CD14-positive monocyte (primary cell): ENCODE measurements at regions not wholly inside any gene's neighbourhood (a gene's known extent, or its start where the extent isn't known, plus 50 kb on each side); places are given as distances from the start of the nearest gene placed in this dataset.

Experiments used
- DNase-seq, 3 donors: peaks; one replicate each; pipeline ENCODE4 v3.0.0-alpha.2; 2011 to 2022
- H2AFZ ChIP-seq: 2 replicates; pipeline ENCODE4 v1.6.0; 2012; ENCODE audit warnings: mild to moderate bottlenecking, low read depth, low read length, inconsistent platforms; ENCODE audit not compliant: insufficient read depth, poor library complexity, severe bottlenecking
- H3K27ac ChIP-seq, 2 donors: 1 replicate in 1 of 2; 2 replicates in 1 of 2; pipeline ENCODE4 v1.5.1; 2012 to 2013; ENCODE audit warnings: low read length in 2 of 2, control low read depth in 1 of 2, inconsistent platforms in 1 of 2, low read depth in 1 of 2, mild to moderate bottlenecking in 1 of 2
- H3K27me3 ChIP-seq, 2 donors: one replicate each; pipeline versions ENCODE4 v1.6.0 to v1.6.1; 2011 to 2013; ENCODE audit warnings: low read length in 2 of 2; ENCODE audit not compliant: control insufficient read depth in 2 of 2, insufficient read depth in 2 of 2
- H3K36me3 ChIP-seq, 2 donors: replicated peaks in 1 of 2; 1 replicate in 1 of 2; 2 replicates in 1 of 2; pipeline versions ENCODE4 v1.5.1 to v1.6.1; 2012 to 2013; ENCODE audit warnings: low read length in 2 of 2, control low read depth in 1 of 2, inconsistent platforms in 1 of 2, mild to moderate bottlenecking in 1 of 2; ENCODE audit not compliant: insufficient read depth in 2 of 2, control insufficient read depth in 1 of 2
- H3K4me1 ChIP-seq, 2 donors: 1 replicate in 1 of 2; 2 replicates in 1 of 2; pipeline versions ENCODE4 v1.5.1 to v1.6.1; 2012 to 2013; ENCODE audit warnings: low read length in 2 of 2, control low read depth in 1 of 2, inconsistent platforms in 1 of 2, mild to moderate bottlenecking in 1 of 2, moderate library complexity in 1 of 2; ENCODE audit not compliant: insufficient read depth in 2 of 2, control insufficient read depth in 1 of 2
- H3K4me2 ChIP-seq: replicated peaks from 2 replicates; pipeline ENCODE3; 2012; ENCODE audit warnings: low read length, moderate library complexity, mild to moderate bottlenecking; ENCODE audit not compliant: poor library complexity, severe bottlenecking; ENCODE audit errors: extremely low read depth
- H3K4me3 ChIP-seq, 3 experiments: fragments of 200-600 bp in 1 of 3; sonication (generic) in 1 of 3; replicated peaks in 1 of 3; 1 replicate in 2 of 3; 2 replicates in 1 of 3; pipeline ENCODE4 v1.5.1; 2011 to 2013; ENCODE audit warnings: low read length in 3 of 3, mild to moderate bottlenecking in 3 of 3, control low read depth in 2 of 3, low read depth in 2 of 3, inconsistent platforms in 1 of 3, moderate library complexity in 1 of 3
- H3K79me2 ChIP-seq: 2 replicates; pipeline ENCODE4 v1.6.0; 2012; ENCODE audit warnings: mild to moderate bottlenecking, control low read depth, inconsistent platforms, low read length, moderate library complexity; ENCODE audit not compliant: insufficient read depth
- H3K9ac ChIP-seq: 2 replicates; pipeline ENCODE4 v1.6.0; 2017; ENCODE audit warnings: low read length, mild to moderate bottlenecking; ENCODE audit not compliant: insufficient read depth, poor library complexity, severe bottlenecking
- H3K9me3 ChIP-seq, 2 donors: replicated peaks in 1 of 2; 1 replicate in 1 of 2; 2 replicates in 1 of 2; pipeline versions ENCODE4 v1.5.1 to v1.6.1; 2012 to 2013; ENCODE audit warnings: low read length in 2 of 2, control low read depth in 1 of 2; ENCODE audit not compliant: control insufficient read depth in 1 of 2, insufficient read depth in 1 of 2
- H4K20me1 ChIP-seq: 2 replicates; pipeline ENCODE4 v1.6.0; 2012; ENCODE audit warnings: mild to moderate bottlenecking, low read length, control low read depth, moderate library complexity; ENCODE audit not compliant: insufficient read depth
- H3K27ac Mint-ChIP-seq, 7 donors: one replicate each; pipeline ENCODE4 v1.8.0; 2020; ENCODE audit warnings: mild to moderate bottlenecking in 7 of 7, mixed read lengths in 7 of 7, moderate library complexity in 6 of 7, inconsistent platforms in 2 of 7
- H3K27me3 Mint-ChIP-seq, 3 donors: one replicate each; pipeline ENCODE4 v1.8.0; 2021 to 2022; ENCODE audit warnings: low read depth in 3 of 3, mild to moderate bottlenecking in 3 of 3, mixed read lengths in 3 of 3, moderate library complexity in 3 of 3, inconsistent platforms in 1 of 3
- H3K36me3 Mint-ChIP-seq, 2 donors: one replicate each; pipeline ENCODE4 v1.8.0; 2020; ENCODE audit warnings: mixed read lengths in 2 of 2, inconsistent platforms in 1 of 2, mild to moderate bottlenecking in 1 of 2
- H3K4me1 Mint-ChIP-seq: one replicate; pipeline ENCODE4 v1.8.0; 2020; ENCODE audit warnings: mild to moderate bottlenecking, mixed read lengths
- H3K4me3 Mint-ChIP-seq, 2 donors: one replicate each; pipeline ENCODE4 v1.8.0; 2020; ENCODE audit warnings: mild to moderate bottlenecking in 2 of 2, mixed read lengths in 2 of 2, moderate library complexity in 1 of 2
- H3K9me3 Mint-ChIP-seq, 7 donors: one replicate each; pipeline ENCODE4 v1.8.0; 2020 to 2022; ENCODE audit warnings: mixed read lengths in 7 of 7, mild to moderate bottlenecking in 6 of 7, moderate library complexity in 6 of 7, inconsistent platforms in 2 of 7
- WGBS: methylation state at CpG from one replicate; pipeline ENCODE4 v1.1.5; 2013; ENCODE audit warnings: missing lambda C conversion rate; ENCODE audit not compliant: insufficient coverage; 5-methylcytosine and 5-hydroxymethylcytosine counted together
- intact Hi-C, 2 donors: fragments of 100-400 bp; cut with micrococcal nuclease; formaldehyde crosslinking; loops; one replicate each; pipeline versions ENCODE4 v1.15.0 to v1.15.1; 2023
- TF ChIP-seq, protein P1 (sequence below): fragments of 200-600 bp; IDR thresholded peaks from one replicate; pipeline ENCODE4 v1.8.0; 2022; ENCODE audit warnings: antibody characterized with exemption, mild to moderate bottlenecking

DNA sequence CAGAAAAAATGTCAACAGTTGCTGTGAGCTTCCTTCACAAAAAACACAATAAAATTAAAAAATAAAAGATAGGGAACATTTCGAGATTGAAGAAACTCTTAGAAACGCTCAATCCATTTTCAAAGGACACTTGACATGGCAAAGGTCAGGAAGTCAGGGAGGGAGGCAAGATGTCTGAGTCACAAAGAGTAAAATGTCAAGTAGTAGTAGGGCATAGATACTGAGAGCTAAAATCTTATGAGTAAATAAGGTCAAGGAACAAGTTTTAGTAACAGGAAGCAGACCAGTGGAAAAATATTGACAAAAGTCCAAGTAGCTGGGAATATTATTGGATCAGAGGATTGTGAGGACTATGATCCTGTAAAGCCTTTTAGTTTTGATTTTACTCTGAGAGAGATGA is 495.6 kb downstream of the TMX3 start:
- 100% methylated on average over 2 of the region's 2 CpGs for WGBS
- intact Hi-C loops: no loop called here
- H3K27ac ChIP-seq: no peak overlapping the region

DNA sequence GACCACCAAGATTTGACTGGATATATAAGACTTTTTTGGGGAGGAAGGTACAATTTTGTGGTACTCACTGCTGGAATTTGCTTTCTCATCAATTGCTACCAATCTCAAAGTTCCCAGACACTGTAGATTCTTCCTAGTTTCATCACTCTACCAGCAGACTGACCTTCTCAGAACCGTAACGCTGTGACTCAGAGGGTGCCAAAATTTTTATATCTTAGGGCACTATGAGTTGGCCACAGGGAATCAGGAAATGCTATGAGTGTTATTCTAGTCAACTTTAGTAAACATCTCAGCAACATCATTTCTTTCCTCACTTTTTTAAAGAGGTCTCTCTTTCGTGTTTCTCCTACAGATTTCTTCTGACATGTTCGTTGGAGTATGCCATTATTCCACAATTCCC is 499.0 kb downstream of the TMX3 start:
- peaks cover 0 to 9% (median 0%) of the 10 kb centered on the region in 7 donors for H3K9me3 Mint-ChIP-seq
- intact Hi-C loops: no loop called here
- H2AFZ ChIP-seq: no peak overlapping the region

More for the DNA sequence above, 495.6 kb downstream of the TMX3 start:
- H3K4me1 Mint-ChIP-seq: no peaks in the 10 kb centered on the region
- H3K9ac ChIP-seq: no peak overlapping the region
- H3K9me3 Mint-ChIP-seq: peaks cover 0 to 9% (median 0%) of the 10 kb centered on the region in 7 donors
- no peaks in the 10 kb centered on the region for H3K36me3 ChIP-seq
- no peaks in the 10 kb centered on the region for H4K20me1 ChIP-seq
- no peak overlapping the region for H3K4me3 Mint-ChIP-seq
- no peaks in the 10 kb centered on the region for H3K27me3 ChIP-seq
- H2AFZ ChIP-seq: no peak overlapping the region
- no peak overlapping the region for H3K4me2 ChIP-seq
- H3K27ac Mint-ChIP-seq: no peak overlapping the region
- no peak for DNase-seq
- TF ChIP-seq, protein P1, sequence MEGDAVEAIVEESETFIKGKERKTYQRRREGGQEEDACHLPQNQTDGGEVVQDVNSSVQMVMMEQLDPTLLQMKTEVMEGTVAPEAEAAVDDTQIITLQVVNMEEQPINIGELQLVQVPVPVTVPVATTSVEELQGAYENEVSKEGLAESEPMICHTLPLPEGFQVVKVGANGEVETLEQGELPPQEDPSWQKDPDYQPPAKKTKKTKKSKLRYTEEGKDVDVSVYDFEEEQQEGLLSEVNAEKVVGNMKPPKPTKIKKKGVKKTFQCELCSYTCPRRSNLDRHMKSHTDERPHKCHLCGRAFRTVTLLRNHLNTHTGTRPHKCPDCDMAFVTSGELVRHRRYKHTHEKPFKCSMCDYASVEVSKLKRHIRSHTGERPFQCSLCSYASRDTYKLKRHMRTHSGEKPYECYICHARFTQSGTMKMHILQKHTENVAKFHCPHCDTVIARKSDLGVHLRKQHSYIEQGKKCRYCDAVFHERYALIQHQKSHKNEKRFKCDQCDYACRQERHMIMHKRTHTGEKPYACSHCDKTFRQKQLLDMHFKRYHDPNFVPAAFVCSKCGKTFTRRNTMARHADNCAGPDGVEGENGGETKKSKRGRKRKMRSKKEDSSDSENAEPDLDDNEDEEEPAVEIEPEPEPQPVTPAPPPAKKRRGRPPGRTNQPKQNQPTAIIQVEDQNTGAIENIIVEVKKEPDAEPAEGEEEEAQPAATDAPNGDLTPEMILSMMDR: no peak
- H3K9me3 ChIP-seq: no peaks in the 10 kb centered on the region
- H3K36me3 Mint-ChIP-seq: no peaks in the 10 kb centered on the region
- H3K4me1 ChIP-seq: no peaks in the 10 kb centered on the region
- H3K4me3 ChIP-seq: no peak overlapping the region
- H3K79me2 ChIP-seq: no peaks in the 10 kb centered on the region
- H3K27me3 Mint-ChIP-seq: peaks cover 0 to 2% (median 0%) of the 10 kb centered on the region in 3 donors

More for the DNA sequence above, 499.0 kb downstream of the TMX3 start:
- TF ChIP-seq, protein P1: no peak
- DNase-seq: no peak
- H3K27ac ChIP-seq: no peak overlapping the region
- H3K9ac ChIP-seq: no peak overlapping the region
- H3K4me1 ChIP-seq: no peaks in the 10 kb centered on the region
- no CpG with 5 or more reads among the region's 4 CpGs for WGBS
- no peaks in the 10 kb centered on the region for H3K36me3 ChIP-seq
- H3K4me2 ChIP-seq: no peak overlapping the region
- Mint-ChIP-seq H3K4me1 (no peaks in the 10 kb centered on the region), H3K27me3 (peaks cover 0 to 2% (median 0%) of the 10 kb centered on the region in 3 donors), H3K27ac (no peak overlapping the region), H3K4me3 (no peak overlapping the region), H3K36me3 (no peaks in the 10 kb centered on the region)
- no peaks in the 10 kb centered on the region for H4K20me1 ChIP-seq
- no peaks in the 10 kb centered on the region for H3K79me2 ChIP-seq
- H3K9me3 ChIP-seq: no peaks in the 10 kb centered on the region
- H3K27me3 ChIP-seq: no peaks in the 10 kb centered on the region
- no peak overlapping the region for H3K4me3 ChIP-seq
